Breast epithelium (tissue), 3 donors: ENCODE measurements at regions not wholly inside any gene's neighbourhood (a gene's known extent, or its start where the extent isn't known, plus 50 kb on each side); places are given as distances from the start of the nearest gene placed in this dataset.

ENCODE experiments used
- POLR2A ChIP-seq: fragments of 450-650 bp; IDR thresholded peaks from one replicate; pipeline ENCODE4 v1.6.1; 2016; ENCODE audit warnings: antibody characterized with exemption, mild to moderate bottlenecking, moderate library complexity
- TF ChIP-seq, protein P1 (sequence below), 3 donors: fragments of 450-650 bp; IDR thresholded peaks; one replicate each; pipeline ENCODE4 v1.5.1; 2016 to 2017; ENCODE audit warnings: antibody characterized with exemption in 3 of 3, mild to moderate bottlenecking in 3 of 3, moderate library complexity in 3 of 3

DNA sequence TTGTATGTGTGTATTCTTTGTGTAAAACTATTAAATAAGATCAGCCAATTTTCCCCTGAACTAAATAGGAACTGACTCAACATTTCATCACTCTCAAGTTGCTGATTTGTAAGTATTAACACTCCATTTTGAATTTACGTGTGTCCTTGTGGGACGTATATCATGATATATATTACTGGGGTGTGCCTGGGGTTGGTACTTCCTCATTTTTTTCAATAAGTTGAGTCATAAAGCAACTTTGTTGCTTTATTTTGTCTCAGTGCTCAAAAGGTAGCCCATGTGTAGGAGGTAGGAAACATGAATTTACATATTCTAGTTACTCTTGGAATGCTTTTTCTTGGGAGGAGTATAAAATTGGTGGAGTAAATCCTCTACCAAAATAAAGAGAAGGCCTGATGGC is 193.9 kb upstream of the RAG2 start:
- TF ChIP-seq, protein P1, sequence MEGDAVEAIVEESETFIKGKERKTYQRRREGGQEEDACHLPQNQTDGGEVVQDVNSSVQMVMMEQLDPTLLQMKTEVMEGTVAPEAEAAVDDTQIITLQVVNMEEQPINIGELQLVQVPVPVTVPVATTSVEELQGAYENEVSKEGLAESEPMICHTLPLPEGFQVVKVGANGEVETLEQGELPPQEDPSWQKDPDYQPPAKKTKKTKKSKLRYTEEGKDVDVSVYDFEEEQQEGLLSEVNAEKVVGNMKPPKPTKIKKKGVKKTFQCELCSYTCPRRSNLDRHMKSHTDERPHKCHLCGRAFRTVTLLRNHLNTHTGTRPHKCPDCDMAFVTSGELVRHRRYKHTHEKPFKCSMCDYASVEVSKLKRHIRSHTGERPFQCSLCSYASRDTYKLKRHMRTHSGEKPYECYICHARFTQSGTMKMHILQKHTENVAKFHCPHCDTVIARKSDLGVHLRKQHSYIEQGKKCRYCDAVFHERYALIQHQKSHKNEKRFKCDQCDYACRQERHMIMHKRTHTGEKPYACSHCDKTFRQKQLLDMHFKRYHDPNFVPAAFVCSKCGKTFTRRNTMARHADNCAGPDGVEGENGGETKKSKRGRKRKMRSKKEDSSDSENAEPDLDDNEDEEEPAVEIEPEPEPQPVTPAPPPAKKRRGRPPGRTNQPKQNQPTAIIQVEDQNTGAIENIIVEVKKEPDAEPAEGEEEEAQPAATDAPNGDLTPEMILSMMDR (IDR thresholded peaks at IDR 0.05), result no peak
- no peak for TF ChIP-seq POLR2A
